Prostate gland (tissue), 2 donors: ENCODE measurements at regions not wholly inside any gene's neighbourhood (a gene's known extent, or its start where the extent isn't known, plus 50 kb on each side); places are given as distances from the start of the nearest gene placed in this dataset.

Experiments
- POLR2A ChIP-seq: fragments of 450-650 bp; IDR thresholded peaks from one replicate; pipeline ENCODE4 v1.6.1; 2016; ENCODE audit warnings: antibody characterized with exemption, mild to moderate bottlenecking
- POLR2AphosphoS5 ChIP-seq: sonication (generic); formaldehyde crosslinking; IDR thresholded peaks from one replicate; pipeline ENCODE4 v1.6.1; 2017; ENCODE audit warnings: antibody characterized with exemption
- TF ChIP-seq, protein P1 (sequence below), 4 experiments: fragments of 200-600 bp in 2 of 4; fragments of 450-650 bp in 2 of 4; sonication (generic) in 2 of 4; IDR thresholded peaks; 1 replicate in 3 of 4; 2 replicates in 1 of 4; pipeline ENCODE4 v1.5.1; 2016 to 2019; ENCODE audit warnings: antibody characterized with exemption in 4 of 4, mild to moderate bottlenecking in 2 of 4, moderate library complexity in 2 of 4

DNA sequence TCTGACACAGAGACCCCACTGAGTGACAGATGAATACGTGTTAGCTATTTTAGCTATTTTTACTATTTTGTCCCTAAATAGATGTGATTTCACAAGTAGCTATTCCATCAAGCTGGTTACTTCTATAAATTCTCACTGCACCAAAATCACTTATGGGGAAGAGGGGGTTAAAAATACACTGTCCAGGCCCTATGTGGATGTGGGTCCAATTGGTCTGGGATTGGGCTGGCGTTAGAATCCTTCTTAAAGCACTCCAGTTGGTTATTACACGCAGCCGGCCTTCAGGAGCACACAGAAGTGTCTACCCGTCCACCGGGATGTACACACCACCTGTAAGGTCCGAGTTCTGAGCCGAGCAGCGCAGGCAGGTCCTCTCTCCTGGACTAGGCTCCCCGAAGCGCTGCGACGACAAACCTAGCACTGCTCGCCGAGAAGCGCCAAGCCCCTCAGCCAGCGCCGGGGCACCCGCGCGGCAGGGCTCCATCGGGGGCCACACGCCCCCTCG lies 222.3 kb upstream of the MKLN1 start:
- TF ChIP-seq, protein P1, sequence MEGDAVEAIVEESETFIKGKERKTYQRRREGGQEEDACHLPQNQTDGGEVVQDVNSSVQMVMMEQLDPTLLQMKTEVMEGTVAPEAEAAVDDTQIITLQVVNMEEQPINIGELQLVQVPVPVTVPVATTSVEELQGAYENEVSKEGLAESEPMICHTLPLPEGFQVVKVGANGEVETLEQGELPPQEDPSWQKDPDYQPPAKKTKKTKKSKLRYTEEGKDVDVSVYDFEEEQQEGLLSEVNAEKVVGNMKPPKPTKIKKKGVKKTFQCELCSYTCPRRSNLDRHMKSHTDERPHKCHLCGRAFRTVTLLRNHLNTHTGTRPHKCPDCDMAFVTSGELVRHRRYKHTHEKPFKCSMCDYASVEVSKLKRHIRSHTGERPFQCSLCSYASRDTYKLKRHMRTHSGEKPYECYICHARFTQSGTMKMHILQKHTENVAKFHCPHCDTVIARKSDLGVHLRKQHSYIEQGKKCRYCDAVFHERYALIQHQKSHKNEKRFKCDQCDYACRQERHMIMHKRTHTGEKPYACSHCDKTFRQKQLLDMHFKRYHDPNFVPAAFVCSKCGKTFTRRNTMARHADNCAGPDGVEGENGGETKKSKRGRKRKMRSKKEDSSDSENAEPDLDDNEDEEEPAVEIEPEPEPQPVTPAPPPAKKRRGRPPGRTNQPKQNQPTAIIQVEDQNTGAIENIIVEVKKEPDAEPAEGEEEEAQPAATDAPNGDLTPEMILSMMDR (IDR thresholded peaks at IDR 0.05) = no peak
- no peak for TF ChIP-seq POLR2AphosphoS5
- no peak for TF ChIP-seq POLR2A
